ENCODE measurements at regions not wholly inside any gene's neighbourhood (a gene's known extent, or its start where the extent isn't known, plus 50 kb on each side); places are given as distances from the start of the nearest gene placed in this dataset.

DNA sequence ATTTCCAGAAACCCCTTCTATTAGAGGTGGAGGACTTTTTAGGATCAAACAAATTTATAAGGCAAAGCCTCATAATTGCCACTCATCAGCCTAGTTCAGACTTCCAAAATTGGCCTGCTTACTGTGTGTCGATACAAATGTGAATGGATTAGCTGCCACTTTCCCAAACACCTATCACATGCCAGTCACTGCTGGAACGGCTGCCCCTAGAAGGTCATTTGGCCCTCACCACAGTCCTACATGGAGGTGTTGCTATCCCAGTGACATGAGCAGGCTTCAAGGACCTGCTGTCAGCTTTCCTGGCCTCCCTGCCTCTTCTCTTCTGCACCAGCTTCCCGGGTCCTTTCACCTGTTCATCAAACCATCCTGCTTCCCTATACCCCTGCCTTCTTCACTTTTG lies 279.2 kb upstream of the SKOR2 start:
- DNase-seq: no peak

DNA sequence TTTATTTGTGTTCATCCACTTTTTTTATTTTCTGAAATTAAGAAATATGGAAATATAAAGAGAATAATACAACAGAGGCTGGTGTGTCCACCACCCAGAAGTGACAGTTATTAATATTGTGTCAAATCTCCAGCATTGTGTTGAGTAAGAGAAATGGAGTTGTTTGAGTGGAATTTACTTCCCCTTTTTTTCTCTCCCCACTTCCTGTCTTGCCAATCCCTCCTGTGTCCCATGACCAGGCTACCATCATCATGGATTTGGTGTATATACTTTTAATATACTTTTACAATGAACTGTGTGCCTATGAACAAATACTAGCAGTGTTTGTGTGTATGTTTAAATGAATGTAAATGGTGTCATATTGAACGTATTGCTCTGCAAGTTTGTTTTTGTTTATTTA lies 276.9 kb upstream of the SKOR2 start:
- DNase-seq: peak; percentile 23

DNA sequence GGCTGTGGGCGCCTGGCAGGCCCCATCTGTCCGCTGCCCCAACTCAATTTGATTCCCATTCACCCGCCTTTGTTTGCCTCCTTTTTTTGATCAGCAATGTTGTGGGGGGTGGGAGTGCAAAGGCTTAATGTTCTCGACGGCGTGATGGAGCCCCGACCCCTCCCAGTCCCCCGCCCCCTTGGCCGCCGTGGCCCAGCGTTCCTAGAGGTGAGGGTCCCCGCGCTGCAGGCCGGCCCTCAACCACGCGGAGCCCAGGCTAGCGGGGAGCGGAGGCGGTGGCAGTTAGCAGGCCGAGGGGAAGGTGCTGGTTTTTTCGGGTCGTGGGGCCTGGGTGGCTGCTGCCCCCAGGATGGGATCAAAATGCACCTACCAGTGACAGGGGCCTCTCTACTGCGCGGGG lies 274.7 kb upstream of the SKOR2 start:
- DNase-seq: no peak

DNA sequence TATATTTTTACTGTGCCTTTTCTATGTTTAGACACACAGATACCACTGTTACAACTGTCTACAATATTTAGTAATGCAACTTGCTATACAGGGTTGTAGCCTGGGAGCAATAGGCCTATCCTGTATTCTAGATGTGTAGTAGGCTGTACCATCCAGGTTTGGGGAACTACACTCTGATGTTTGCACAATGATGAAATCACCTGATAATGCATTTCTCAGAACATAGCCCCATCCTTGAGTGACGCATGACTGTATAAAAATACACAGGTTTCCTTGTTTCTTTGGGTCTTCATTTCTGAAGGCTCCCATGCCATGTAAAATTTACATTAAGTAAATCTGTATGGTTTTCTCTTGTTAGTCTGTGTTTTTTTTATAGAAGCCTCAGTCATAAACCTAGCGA lies 270.9 kb upstream of the SKOR2 start:
- no peak for DNase-seq

DNA sequence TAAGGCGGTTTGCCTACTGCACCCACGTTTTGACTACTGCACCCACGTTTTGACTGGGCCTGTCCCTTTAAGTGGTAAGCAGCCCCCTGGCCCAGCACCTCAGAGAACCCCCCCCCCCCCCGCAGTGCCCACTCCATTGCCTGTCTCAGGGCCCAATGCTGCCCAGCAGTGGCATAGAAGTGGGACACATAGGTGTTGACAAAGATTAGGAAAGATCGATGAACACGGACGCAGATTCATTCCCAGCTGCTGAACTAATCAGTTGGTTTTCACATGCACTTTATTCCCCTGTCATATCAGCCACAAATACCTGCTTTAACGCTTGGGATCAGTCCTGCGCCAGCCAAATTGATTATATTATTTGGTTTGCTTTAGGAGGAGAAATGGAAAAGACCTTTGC lies 268.8 kb upstream of the SKOR2 start:
- DNase-seq: no peak

DNA sequence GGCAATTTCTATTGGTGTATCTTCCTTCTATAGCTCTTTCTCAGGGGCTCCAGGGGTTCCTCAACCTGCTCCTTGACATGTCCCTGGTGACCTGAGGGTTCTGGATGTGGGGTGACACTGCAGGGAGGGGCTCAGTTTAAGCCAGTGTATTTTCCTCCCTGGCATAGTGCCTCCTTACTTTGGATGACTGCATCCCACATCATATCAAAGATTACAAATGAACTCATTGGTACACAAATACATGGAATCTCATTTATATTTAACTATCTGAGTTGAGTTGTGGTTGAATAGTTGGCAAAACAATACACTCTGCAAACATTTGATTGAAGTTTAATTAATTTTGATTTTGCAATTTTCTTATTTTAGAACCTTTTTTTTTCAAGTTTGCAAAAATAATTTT lies 268.2 kb upstream of the SKOR2 start:
- DNase-seq: no peak

DNA sequence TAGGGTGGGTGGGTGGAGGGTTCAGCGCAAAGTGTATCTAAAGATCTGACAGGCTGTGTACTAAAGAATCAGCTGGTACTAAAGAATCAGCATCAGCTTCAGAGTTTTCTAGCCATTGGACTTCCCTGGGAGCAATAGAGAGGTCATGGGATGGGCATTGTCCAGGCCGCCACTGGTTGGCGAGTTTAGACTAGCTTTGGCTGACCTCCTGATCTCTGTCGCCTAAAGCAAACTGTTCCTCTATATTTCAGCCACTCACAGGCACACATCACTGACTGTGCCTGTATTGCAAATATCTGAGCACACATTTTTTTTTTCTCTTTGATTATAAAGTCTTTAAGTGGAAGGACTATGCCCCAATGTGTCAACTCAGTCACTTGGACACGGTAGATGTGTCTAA lies 267.8 kb upstream of the SKOR2 start:
- no peak for DNase-seq

DNA sequence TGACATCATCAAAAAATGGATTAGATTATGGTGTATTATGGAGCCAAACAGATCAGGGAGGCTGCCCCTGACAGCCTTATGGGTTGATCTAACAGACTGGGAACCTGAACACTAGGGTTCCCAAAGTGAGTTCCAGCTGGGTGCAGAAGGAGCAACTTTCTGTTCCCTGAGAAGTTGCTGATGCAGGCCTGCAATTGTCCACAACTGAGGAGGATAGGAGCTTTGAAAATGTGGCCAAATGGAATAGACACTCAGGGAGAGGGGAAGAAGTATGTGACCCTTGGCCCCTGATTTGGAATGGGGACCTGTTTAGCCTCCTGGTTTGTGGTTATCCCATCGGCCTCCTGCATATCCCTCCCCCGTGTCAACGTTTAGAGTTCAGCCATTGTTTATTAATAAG lies 262.2 kb upstream of the SKOR2 start:
- DNase-seq: no peak

DNA sequence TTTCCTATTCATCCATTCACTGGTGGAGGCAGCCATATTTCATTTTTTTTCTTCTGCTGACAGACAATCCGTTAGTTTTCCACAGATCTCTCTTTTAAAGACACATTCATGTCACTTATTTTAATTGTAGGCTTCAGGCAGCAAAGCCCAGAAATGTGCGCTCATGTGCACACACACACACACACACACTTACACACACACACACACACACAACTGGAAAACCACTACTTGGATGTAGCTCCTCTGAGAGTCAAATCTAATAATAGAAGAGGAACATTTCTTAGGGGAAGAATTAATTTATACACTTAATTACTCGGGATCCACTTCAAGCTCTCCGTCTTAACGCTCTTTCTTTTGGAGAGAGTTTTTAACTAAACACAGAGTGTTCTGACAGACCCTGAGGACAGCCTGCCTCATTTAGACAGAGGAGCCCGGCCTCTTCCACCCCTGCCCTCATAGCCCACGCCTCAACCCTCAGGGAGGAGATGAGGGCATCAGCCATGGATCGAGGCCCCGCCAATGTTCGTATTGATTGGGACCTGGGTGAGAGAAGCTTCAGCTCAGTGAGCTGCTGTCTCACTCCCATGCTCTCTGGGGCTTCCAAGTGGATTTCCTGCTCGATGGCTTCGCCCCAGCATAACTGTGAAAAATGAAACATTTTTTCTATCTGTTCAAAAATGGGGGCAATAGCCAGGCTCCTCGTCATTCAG lies 261.4 kb upstream of the SKOR2 start:
- DNase-seq: no peak

DNA sequence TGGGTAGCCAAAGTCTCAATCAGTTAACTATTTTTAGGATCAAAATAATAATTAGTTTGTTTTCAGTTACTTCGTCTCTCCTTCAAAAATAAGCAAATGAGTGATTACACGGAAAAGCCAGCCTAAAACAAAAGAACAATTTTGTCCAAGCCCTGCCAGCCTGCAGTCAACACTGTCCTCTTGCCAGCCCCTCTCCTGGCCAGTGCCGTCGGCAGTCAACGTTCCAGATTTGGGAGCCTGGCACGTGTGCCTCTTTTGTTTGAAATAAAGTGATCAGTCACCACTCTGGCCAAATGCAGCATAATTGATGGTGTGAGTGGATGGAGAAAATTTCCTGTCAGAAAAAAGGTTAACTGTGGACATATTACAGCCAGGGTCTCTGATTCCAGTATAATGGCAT lies 260.6 kb upstream of the SKOR2 start:
- DNase-seq: no peak

DNA sequence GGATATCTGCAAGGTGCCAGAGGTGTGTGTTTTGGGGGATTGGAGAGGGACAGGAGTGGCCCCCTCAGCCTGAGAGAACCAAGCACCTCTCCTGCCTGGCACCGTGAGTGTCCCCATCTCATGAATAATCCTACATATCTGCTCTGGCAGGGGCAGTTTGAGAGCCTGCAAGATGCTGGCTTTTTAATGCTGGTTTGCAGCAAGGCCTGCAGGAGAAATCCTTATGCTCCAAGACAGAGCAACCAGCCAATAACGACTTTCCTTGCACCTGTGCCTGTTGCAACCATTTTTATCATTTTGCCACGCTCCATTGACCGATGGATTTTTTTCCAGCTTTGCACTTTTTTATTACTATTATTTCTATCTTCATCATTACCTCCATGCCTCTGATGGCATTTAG lies 259.4 kb upstream of the SKOR2 start:
- no peak for DNase-seq

DNA sequence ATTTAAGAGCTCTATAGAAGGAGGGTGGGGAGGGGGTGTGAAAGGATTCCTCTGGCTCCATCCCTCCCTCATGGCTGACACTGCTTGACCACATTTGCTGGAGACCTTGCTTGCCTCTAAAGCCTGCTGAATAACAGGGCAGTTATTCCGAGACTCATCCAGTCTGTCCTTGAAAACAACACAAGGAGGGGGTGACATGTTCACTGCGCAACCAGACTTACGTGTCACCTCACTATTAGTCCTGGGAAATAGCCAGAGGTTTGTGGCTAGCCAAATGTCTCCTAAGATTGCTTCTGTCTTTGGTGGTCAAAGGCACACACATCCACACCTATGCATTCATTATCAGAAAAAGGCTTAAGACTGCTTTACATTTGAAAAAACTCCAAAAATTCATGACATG lies 256.2 kb upstream of the SKOR2 start:
- DNase-seq: no peak

DNA sequence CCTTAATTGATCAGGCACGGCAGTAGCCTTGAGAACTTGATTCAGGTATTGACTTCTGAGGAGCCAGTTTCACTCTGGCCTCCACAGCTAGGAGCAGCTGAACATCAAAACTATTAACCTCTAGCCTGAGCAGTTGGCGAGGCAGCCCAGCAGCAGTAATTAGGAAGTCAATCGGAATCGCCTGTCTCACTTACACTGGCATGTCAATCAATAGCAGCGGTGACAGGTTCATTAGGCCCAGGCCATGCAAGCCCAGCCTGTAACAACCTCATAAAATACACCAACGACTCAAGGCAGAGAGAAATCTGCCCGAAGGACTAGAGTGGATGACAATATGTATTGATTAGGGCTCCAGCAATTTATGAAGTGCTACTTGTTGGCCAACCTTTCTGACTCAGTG lies 255.4 kb upstream of the SKOR2 start:
- DNase-seq: no peak

DNA sequence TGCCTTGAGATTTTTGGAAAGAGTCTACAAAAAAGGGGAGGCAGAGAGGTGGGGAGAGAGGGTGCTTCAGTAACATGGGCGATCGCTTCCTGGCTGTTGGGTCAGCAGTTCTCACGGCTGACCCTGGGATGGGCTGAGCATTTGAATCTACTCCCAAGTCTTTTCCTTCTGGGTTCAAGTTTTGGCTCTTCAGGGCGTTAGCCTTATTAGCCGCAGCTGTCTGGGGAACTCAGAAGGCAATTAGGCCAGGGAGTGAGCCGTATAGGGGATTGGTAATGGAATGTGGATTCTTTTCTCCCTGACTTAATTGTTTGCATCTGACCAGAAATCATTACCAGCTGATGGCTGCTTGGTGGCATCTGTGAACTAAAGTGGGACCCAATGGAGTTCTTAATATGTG lies 250.5 kb upstream of the SKOR2 start:
- no peak for DNase-seq

DNA sequence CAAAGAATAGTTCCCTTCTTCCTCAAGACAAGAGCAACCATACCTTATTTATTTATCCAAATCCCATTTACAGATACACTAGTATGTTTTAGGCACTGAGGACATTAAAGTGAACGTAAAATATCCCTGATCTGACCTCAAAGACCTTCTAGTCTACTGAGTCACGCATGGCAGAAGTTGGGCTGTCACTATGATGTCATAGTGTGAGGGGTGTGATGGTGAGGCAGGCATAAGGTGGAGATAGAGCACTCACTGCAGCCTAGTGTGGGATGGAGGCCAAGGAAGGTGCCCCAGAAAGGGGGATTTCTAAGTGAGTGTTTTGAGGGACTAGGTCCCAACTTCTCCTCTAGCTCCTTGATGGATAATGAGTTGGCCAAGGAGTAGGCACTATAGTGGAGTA lies 249.5 kb upstream of the SKOR2 start:
- no peak for DNase-seq

DNA sequence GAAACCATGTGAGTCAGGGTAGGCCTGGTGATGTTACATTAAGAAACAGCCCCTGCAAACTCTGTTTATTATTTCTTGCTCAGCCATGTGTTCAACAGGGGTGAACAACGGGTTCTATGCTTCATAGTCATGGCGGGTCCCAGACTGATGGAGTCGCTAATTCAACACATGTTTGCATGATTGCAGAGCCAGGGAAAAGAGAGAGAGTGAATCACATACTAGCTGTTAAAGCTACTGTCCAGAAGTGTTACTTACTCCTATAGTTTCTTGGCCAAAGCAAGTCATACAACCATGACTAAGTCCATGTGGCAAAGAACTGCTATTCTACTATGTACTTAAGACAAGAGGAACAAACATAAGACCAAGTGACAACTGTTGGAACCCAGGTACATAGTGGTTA lies 241.2 kb upstream of the SKOR2 start:
- no peak for DNase-seq

DNA sequence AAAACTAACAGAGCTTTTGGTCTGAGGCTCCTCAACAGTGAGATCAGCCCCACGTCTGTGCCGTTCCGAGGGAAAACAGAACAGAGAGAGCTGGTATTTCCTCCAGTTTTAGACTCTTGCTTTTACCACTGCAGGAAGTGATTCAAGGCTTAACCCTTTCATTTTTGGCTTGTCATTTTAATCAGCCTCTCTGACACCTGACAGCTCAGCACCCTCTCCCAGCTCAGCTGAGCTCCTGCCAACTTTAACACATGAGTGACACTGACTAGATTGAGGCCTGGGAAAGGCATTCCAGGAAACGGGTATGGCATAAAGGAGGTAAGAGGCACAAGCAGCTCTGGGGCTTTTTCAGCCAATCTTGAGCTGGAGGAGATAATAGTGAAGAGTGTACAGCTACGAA lies 239.4 kb upstream of the SKOR2 start:
- no peak for DNase-seq

DNA sequence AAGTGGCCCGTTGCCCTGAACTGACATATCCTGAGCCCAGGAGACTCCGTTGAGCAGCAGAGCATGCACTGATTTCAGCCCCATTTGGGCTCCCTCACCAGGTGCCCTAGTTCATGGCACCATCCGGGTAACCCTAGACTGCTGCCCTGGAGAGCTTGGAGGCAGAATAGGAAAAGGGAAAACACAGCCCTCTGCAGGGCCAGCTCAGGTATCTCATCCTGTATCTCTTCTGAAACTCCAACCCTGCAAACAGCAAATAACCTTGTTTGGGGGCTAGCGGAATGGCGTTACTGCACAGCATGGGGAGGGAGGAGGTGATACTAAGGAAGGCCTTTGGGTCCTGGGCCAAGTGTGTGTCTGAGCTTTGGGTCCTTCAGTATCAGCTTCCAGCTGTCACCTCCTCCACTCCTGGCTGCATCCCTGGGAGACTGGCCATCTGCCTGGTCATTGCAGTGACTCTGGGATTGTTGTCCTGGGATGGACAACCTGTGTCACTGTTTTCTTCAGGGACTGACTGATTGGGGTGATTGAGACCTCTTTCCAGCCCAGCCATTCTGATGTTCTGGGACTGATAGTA lies 233.8 kb upstream of the SKOR2 start:
- no peak for DNase-seq

DNA sequence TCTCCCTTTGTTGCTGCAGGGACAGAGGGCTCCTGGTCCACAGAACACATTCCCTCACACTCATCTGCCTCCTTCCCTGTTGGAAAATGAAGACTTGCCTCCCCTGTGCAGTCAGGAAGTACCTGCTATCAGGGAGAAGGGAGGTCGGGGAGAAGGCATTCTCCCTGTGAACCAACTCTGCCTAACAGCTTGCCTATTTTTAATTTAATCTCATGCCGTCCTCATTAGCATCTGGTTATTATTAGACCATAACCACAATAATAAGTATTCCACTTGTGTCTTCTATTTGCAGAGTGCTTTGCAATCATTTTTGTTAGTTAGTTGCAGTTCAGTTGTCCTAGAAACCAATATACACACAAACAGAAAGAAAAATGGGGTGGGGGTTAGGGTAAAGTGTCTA lies 232.6 kb upstream of the SKOR2 start:
- no peak for DNase-seq

DNA sequence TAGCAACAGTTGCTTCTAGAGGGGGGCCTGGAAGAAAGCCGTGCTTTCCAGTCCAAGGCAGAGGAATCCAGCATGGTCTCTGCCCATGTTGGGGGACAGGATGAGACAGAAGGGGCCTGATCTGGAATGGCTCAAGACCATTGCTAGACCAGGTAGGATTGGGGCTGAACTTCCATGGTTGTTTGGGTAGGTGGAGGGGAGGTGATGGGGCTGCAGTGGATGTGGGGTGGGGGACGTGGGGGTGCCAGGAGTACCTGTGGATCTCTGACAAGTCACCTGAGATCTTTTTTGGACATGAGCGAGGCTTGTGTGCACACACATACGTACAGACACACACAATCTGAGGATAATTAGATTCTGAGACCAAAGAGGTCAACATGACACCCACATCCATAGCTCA lies 228.7 kb upstream of the SKOR2 start:
- no peak for DNase-seq

DNA sequence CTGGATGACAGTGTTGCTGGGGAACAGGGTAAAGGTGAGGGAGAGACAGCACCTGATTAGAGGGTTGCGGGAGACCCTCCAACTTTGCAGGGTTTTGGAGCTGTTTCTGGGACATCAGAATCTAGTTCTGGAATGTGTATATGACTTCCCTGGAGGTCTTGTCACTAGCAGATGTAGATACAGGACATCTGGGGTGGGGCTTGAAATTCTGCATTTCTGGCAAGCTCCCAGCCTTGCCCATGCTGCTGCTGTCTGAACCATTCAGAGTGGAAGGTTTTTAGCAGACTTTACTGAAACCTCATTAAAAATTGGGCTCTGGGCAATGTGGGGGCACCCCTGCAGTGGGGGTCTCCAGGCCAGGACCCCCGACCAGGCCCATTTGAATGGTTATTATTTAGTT lies 220.3 kb upstream of the SKOR2 start:
- DNase-seq: no peak

DNA sequence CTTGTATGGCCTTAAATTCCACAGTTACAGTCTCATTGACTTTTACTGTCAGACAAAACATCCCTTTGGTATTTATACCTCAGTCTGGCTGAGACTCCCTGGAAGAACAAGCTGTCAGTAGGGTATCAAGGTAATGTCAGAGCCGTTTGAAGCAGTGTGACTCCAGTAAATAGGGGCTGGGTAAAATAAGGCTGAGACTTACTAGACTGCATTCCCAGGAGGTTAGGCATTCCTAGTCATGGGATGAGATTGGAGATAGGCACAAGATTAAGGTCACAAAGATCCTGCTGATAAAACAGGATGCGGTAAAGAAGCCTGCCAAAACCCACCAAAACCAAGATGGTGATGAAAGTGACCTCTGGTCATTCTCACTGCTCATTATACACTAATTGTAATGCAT lies 219.5 kb upstream of the SKOR2 start:
- DNase-seq: no peak

DNA sequence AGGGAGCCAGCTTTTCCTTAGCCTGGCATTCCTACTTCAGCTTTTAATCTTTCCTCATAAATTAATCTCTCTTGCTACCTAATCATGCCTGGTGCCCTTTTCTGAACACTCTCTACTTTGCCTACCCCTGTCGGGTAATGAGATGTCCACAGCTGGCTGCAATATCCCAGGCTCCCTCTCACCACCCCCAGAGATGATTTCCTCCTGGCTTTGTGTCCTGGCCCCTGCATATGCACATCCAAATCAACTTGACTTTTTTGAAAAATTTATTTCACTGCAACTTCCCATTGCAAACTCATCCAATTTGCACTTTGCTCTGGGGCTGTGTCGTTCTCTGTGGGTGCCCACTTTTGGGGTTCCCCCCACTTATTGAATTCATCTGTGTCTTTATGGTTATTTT lies 218.1 kb upstream of the SKOR2 start:
- no peak for DNase-seq

DNA sequence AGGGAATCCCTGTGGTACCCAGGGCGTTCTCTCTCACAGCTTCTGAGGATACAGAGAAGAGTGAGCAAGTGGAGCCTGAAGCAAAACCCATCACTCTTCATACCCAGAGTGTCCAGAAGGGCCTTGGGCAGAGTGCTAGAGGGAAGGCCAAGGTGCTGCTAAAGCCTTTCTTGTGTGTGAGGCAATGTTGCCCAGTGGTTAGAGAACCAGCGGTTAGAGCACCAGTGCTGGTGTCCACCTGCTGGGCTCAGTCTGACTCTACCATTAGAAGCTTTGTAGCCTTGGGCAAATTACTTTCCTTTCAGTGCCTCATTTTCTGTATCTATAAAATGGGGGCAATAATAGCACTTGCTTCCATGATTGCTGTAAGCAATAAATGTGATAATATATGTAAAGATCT lies 210.5 kb upstream of the SKOR2 start:
- no peak for DNase-seq

DNA sequence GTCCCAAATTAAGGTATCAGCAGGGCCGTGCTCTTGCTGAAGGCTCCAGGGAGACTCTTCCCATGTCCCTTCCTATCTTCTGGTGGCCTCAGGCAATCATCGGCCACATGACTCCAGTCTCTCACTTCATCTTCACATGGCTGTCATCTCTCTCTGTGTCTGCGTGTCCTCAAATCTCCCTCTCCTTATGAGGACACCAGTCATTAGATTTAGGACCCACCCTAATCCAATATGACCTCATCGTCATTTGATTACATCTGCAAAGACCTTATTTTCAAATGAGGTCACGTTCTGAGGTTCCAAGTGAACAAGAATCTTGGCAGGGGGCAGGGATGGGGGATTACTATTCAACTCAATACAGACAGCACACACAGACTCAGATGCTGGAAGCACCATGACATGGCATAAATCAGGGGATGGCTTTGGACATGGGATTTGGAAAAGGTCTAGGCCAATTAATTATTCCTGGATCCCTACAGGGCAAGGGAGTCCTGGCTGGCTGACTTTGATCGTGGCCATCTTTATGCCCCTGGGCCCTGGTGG lies 210.0 kb upstream of the SKOR2 start:
- no peak for DNase-seq

Data from GF-D8 (cell line).